Body of pancreas (tissue), 4 donors: ENCODE measurements at regions not wholly inside any gene's neighbourhood (a gene's known extent, or its start where the extent isn't known, plus 50 kb on each side); places are given as distances from the start of the nearest gene placed in this dataset.

Experiments
- ATAC-seq: fragments of 150-250 bp; one replicate; pipeline ENCODE4 v1.9.1; 2016
- DNase-seq, 4 donors: peaks; one replicate each; pipeline ENCODE4 v3.0.0-alpha.2; 2019
- H3K27ac ChIP-seq, 4 donors: fragments of 200-600 bp; sonication (generic); 1 replicate in 3 of 4; 2 replicates in 1 of 4; pipeline versions ENCODE4 v1.5.1 to v1.6.1; 2016 to 2019; ENCODE audit warnings: mild to moderate bottlenecking in 1 of 4, mixed read lengths in 1 of 4, moderate library complexity in 1 of 4
- H3K27me3 ChIP-seq, 2 donors: fragments of 200-600 bp; sonication (generic); one replicate each; pipeline ENCODE4 v1.6.0; 2016; ENCODE audit warnings: mild to moderate bottlenecking in 1 of 2
- H3K36me3 ChIP-seq, 2 donors: fragments of 200-600 bp; sonication (generic); replicated peaks in 1 of 2; 2 replicates each; pipeline ENCODE4 v1.5.1; 2016; ENCODE audit warnings: low read depth in 2 of 2; ENCODE audit not compliant: insufficient read depth in 1 of 2
- H3K4me1 ChIP-seq: fragments of 200-600 bp; sonication (generic); one replicate; pipeline ENCODE4 v1.6.0; 2016
- H3K4me3 ChIP-seq, 2 donors: fragments of 200-600 bp; sonication (generic); 1 replicate in 1 of 2; 2 replicates in 1 of 2; pipeline ENCODE4 v1.5.1; 2016 to 2019
- H3K9me3 ChIP-seq, 3 donors: fragments of 200-600 bp; sonication (generic); 1 replicate in 2 of 3; 2 replicates in 1 of 3; pipeline ENCODE4 v1.5.1; 2016
- POLR2A ChIP-seq, 3 donors: fragments of 450-650 bp; IDR thresholded peaks; one replicate each; pipeline ENCODE4 v1.6.1; 2016; ENCODE audit warnings: antibody characterized with exemption in 3 of 3, mild to moderate bottlenecking in 2 of 3
- WGBS, 2 donors: methylation state at CpG; one replicate each; pipeline ENCODE4 v1.1.5; 2017; 5-methylcytosine and 5-hydroxymethylcytosine counted together
- intact Hi-C: fragments of 100-400 bp; cut with DNase I; formaldehyde crosslinking; loops from one replicate; pipeline ENCODE4 v1.15.1; 2023
- TF ChIP-seq, protein P1 (sequence below), 7 experiments: fragments of 450-650 bp in 4 of 7; fragments of 200-600 bp in 3 of 7; sonication (generic) in 3 of 7; IDR thresholded peaks; one replicate each; pipeline ENCODE4 v1.5.1; 2016 to 2019; ENCODE audit warnings: antibody characterized with exemption in 7 of 7

DNA sequence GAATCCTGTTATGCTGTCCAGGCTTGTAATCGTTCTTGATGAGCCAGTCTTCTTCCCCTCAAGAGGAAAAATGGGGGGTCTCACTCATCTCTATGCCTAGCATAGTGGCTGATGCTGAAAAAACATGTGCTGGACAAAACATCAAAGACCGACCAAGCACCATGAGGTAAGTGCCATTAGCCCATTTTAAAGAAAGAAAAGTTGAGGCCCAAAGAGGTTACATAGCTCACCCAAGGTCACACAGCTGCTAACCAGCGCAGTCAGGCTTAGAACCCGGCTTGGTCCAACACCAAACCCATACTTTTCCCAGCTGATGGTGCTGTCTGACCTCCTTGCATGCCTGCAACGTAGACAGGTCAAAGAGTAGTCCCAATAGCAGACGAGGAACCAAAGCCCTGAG is 156.4 kb downstream of the INHBB start:
- DNase-seq (no peak), ATAC-seq (no peak)
- H3K4me1 ChIP-seq, result no peaks in the 10 kb centered on the region
- H3K36me3 ChIP-seq, result no peaks in the 10 kb centered on the region
- TF ChIP-seq POLR2A (IDR thresholded peaks at IDR 0.05), result no peak
- TF ChIP-seq, protein P1, sequence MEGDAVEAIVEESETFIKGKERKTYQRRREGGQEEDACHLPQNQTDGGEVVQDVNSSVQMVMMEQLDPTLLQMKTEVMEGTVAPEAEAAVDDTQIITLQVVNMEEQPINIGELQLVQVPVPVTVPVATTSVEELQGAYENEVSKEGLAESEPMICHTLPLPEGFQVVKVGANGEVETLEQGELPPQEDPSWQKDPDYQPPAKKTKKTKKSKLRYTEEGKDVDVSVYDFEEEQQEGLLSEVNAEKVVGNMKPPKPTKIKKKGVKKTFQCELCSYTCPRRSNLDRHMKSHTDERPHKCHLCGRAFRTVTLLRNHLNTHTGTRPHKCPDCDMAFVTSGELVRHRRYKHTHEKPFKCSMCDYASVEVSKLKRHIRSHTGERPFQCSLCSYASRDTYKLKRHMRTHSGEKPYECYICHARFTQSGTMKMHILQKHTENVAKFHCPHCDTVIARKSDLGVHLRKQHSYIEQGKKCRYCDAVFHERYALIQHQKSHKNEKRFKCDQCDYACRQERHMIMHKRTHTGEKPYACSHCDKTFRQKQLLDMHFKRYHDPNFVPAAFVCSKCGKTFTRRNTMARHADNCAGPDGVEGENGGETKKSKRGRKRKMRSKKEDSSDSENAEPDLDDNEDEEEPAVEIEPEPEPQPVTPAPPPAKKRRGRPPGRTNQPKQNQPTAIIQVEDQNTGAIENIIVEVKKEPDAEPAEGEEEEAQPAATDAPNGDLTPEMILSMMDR (IDR thresholded peaks at IDR 0.05), result no peak
- no peaks in the 10 kb centered on the region for H3K9me3 ChIP-seq
- WGBS, 2 donors, result 68 to 80% methylated on average over 6 of the region's 6 CpGs
- H3K27ac ChIP-seq, result no peak overlapping the region
- no peak overlapping the region for H3K4me3 ChIP-seq
- intact Hi-C loops, result no loop called here
- H3K27me3 ChIP-seq, result no peaks in the 10 kb centered on the region

DNA sequence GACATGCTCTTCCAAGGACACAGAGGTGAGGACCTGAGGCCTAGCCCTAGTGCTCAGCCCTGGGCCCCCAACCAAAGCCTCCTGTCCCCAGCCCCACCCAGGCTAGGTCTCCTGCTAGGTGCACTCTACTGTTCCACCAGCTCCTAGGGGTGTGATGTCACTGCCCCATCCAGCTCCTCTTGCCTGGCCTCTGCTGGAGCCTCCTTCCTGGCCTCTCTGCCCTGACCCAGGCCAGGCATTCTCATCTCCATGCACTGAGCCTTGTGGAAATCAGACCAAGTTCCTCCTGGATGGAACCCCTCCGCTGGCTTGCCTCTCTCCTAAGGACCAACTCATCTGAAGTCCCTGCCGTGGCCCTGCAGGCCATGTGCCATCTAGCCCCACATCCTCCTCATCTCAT is 156.8 kb downstream of the INHBB start:
- no peak for ATAC-seq
- TF ChIP-seq POLR2A (IDR thresholded peaks at IDR 0.05), result no peak

GRCh38 chr2:120503206-120503792 is 157.4 kb downstream of the INHBB start:
- 74 to 82% methylated on average over 13 to 17 of the region's 17 CpGs for WGBS, 2 donors
- no peak for ATAC-seq
- Histone ChIP-seq H3K4me1 (no peaks in the 10 kb centered on the region), H3K27me3 (no peaks in the 10 kb centered on the region), H3K36me3 (no peaks in the 10 kb centered on the region), H3K27ac (no peak overlapping the region), H3K9me3 (no peaks in the 10 kb centered on the region), H3K4me3 (no peak overlapping the region)
- DNase-seq, result no peak
- TF ChIP-seq, protein P1 (IDR thresholded peaks at IDR 0.05), result no peak
- no peak for TF ChIP-seq POLR2A (IDR thresholded peaks at IDR 0.05)
- intact Hi-C loops, result no loop called here

More for the DNA sequence above, 156.8 kb downstream of the INHBB start:
- Histone ChIP-seq H3K9me3 (no peaks in the 10 kb centered on the region), H3K27ac (no peak overlapping the region), H3K36me3 (no peaks in the 10 kb centered on the region), H3K27me3 (no peaks in the 10 kb centered on the region), H3K4me3 (no peak overlapping the region), H3K4me1 (no peaks in the 10 kb centered on the region)
- 89 to 90% methylated on average over 2 of the region's 2 CpGs for WGBS, 2 donors
- no peak for DNase-seq
- intact Hi-C loops, result no loop called here

GRCh38 chr2:120503793-120504571 is 158.0 kb downstream of the INHBB start:
- no peak for ATAC-seq
- H3K27ac ChIP-seq, result no peak overlapping the region
- H3K4me1 ChIP-seq, result no peaks in the 10 kb centered on the region
- DNase-seq, result no peak
- no peak for TF ChIP-seq POLR2A (IDR thresholded peaks at IDR 0.05)
- TF ChIP-seq, protein P1 (IDR thresholded peaks at IDR 0.05), result no peak
- no peaks in the 10 kb centered on the region for H3K9me3 ChIP-seq
- H3K4me3 ChIP-seq, result no peak overlapping the region
- H3K27me3 ChIP-seq, result no peaks in the 10 kb centered on the region
- no peaks in the 10 kb centered on the region for H3K36me3 ChIP-seq
- 73 to 78% methylated on average over 15 to 23 of the region's 23 CpGs for WGBS, 2 donors
- intact Hi-C loops, result no loop called here

GRCh38 chr2:120504936-120505705 is 159.2 kb downstream of the INHBB start:
- no peak overlapping the region for H3K4me3 ChIP-seq
- H3K27me3 ChIP-seq, result no peaks in the 10 kb centered on the region
- DNase-seq (no peak), ATAC-seq (no peak)
- WGBS, 2 donors, result 90 to 94% methylated on average over 15 of the region's 15 CpGs
- intact Hi-C loops, result no loop called here
- no peak overlapping the region for H3K27ac ChIP-seq
- TF ChIP-seq, protein P1 (IDR thresholded peaks at IDR 0.05), result no peak
- no peak for TF ChIP-seq POLR2A (IDR thresholded peaks at IDR 0.05)
- no peaks in the 10 kb centered on the region for H3K36me3 ChIP-seq
- H3K4me1 ChIP-seq, result no peaks in the 10 kb centered on the region
- no peaks in the 10 kb centered on the region for H3K9me3 ChIP-seq
